CD14-positive monocyte (primary cell): ENCODE measurements at regions not wholly inside any gene's neighbourhood (a gene's known extent, or its start where the extent isn't known, plus 50 kb on each side); places are given as distances from the start of the nearest gene placed in this dataset.

ENCODE experiments used
- DNase-seq, 3 donors: peaks; one replicate each; pipeline ENCODE4 v3.0.0-alpha.2; 2011 to 2022
- H2AFZ ChIP-seq: 2 replicates; pipeline ENCODE4 v1.6.0; 2012; ENCODE audit warnings: mild to moderate bottlenecking, low read depth, low read length, inconsistent platforms; ENCODE audit not compliant: insufficient read depth, poor library complexity, severe bottlenecking
- H3K27ac ChIP-seq, 2 donors: 1 replicate in 1 of 2; 2 replicates in 1 of 2; pipeline ENCODE4 v1.5.1; 2012 to 2013; ENCODE audit warnings: low read length in 2 of 2, control low read depth in 1 of 2, inconsistent platforms in 1 of 2, low read depth in 1 of 2, mild to moderate bottlenecking in 1 of 2
- H3K27me3 ChIP-seq, 2 donors: one replicate each; pipeline versions ENCODE4 v1.6.0 to v1.6.1; 2011 to 2013; ENCODE audit warnings: low read length in 2 of 2; ENCODE audit not compliant: control insufficient read depth in 2 of 2, insufficient read depth in 2 of 2
- H3K36me3 ChIP-seq, 2 donors: replicated peaks in 1 of 2; 1 replicate in 1 of 2; 2 replicates in 1 of 2; pipeline versions ENCODE4 v1.5.1 to v1.6.1; 2012 to 2013; ENCODE audit warnings: low read length in 2 of 2, control low read depth in 1 of 2, inconsistent platforms in 1 of 2, mild to moderate bottlenecking in 1 of 2; ENCODE audit not compliant: insufficient read depth in 2 of 2, control insufficient read depth in 1 of 2
- H3K4me1 ChIP-seq, 2 donors: 1 replicate in 1 of 2; 2 replicates in 1 of 2; pipeline versions ENCODE4 v1.5.1 to v1.6.1; 2012 to 2013; ENCODE audit warnings: low read length in 2 of 2, control low read depth in 1 of 2, inconsistent platforms in 1 of 2, mild to moderate bottlenecking in 1 of 2, moderate library complexity in 1 of 2; ENCODE audit not compliant: insufficient read depth in 2 of 2, control insufficient read depth in 1 of 2
- H3K4me2 ChIP-seq: replicated peaks from 2 replicates; pipeline ENCODE3; 2012; ENCODE audit warnings: low read length, moderate library complexity, mild to moderate bottlenecking; ENCODE audit not compliant: poor library complexity, severe bottlenecking; ENCODE audit errors: extremely low read depth
- H3K4me3 ChIP-seq, 3 experiments: fragments of 200-600 bp in 1 of 3; sonication (generic) in 1 of 3; replicated peaks in 1 of 3; 1 replicate in 2 of 3; 2 replicates in 1 of 3; pipeline ENCODE4 v1.5.1; 2011 to 2013; ENCODE audit warnings: low read length in 3 of 3, mild to moderate bottlenecking in 3 of 3, control low read depth in 2 of 3, low read depth in 2 of 3, inconsistent platforms in 1 of 3, moderate library complexity in 1 of 3
- H3K79me2 ChIP-seq: 2 replicates; pipeline ENCODE4 v1.6.0; 2012; ENCODE audit warnings: mild to moderate bottlenecking, control low read depth, inconsistent platforms, low read length, moderate library complexity; ENCODE audit not compliant: insufficient read depth
- H3K9ac ChIP-seq: 2 replicates; pipeline ENCODE4 v1.6.0; 2017; ENCODE audit warnings: low read length, mild to moderate bottlenecking; ENCODE audit not compliant: insufficient read depth, poor library complexity, severe bottlenecking
- H3K9me3 ChIP-seq, 2 donors: replicated peaks in 1 of 2; 1 replicate in 1 of 2; 2 replicates in 1 of 2; pipeline versions ENCODE4 v1.5.1 to v1.6.1; 2012 to 2013; ENCODE audit warnings: low read length in 2 of 2, control low read depth in 1 of 2; ENCODE audit not compliant: control insufficient read depth in 1 of 2, insufficient read depth in 1 of 2
- H4K20me1 ChIP-seq: 2 replicates; pipeline ENCODE4 v1.6.0; 2012; ENCODE audit warnings: mild to moderate bottlenecking, low read length, control low read depth, moderate library complexity; ENCODE audit not compliant: insufficient read depth
- H3K27ac Mint-ChIP-seq, 7 donors: one replicate each; pipeline ENCODE4 v1.8.0; 2020; ENCODE audit warnings: mild to moderate bottlenecking in 7 of 7, mixed read lengths in 7 of 7, moderate library complexity in 6 of 7, inconsistent platforms in 2 of 7
- H3K27me3 Mint-ChIP-seq, 3 donors: one replicate each; pipeline ENCODE4 v1.8.0; 2021 to 2022; ENCODE audit warnings: low read depth in 3 of 3, mild to moderate bottlenecking in 3 of 3, mixed read lengths in 3 of 3, moderate library complexity in 3 of 3, inconsistent platforms in 1 of 3
- H3K36me3 Mint-ChIP-seq, 2 donors: one replicate each; pipeline ENCODE4 v1.8.0; 2020; ENCODE audit warnings: mixed read lengths in 2 of 2, inconsistent platforms in 1 of 2, mild to moderate bottlenecking in 1 of 2
- H3K4me1 Mint-ChIP-seq: one replicate; pipeline ENCODE4 v1.8.0; 2020; ENCODE audit warnings: mild to moderate bottlenecking, mixed read lengths
- H3K4me3 Mint-ChIP-seq, 2 donors: one replicate each; pipeline ENCODE4 v1.8.0; 2020; ENCODE audit warnings: mild to moderate bottlenecking in 2 of 2, mixed read lengths in 2 of 2, moderate library complexity in 1 of 2
- H3K9me3 Mint-ChIP-seq, 7 donors: one replicate each; pipeline ENCODE4 v1.8.0; 2020 to 2022; ENCODE audit warnings: mixed read lengths in 7 of 7, mild to moderate bottlenecking in 6 of 7, moderate library complexity in 6 of 7, inconsistent platforms in 2 of 7
- CTCF ChIP-seq: fragments of 200-600 bp; IDR thresholded peaks from one replicate; pipeline ENCODE4 v1.8.0; 2022; ENCODE audit warnings: antibody characterized with exemption, mild to moderate bottlenecking
- WGBS: methylation state at CpG from one replicate; pipeline ENCODE4 v1.1.5; 2013; ENCODE audit warnings: missing lambda C conversion rate; ENCODE audit not compliant: insufficient coverage; 5-methylcytosine and 5-hydroxymethylcytosine counted together
- intact Hi-C, 2 donors: fragments of 100-400 bp; cut with micrococcal nuclease; formaldehyde crosslinking; loops; one replicate each; pipeline versions ENCODE4 v1.15.0 to v1.15.1; 2023

- Histone ChIP-seq H3K4me2 (no peak overlapping the region), H3K4me3 (no peak overlapping the region), H4K20me1 (no peaks in the 10 kb centered on the region), H2AFZ (no peak overlapping the region), H3K36me3 (no peaks in the 10 kb centered on the region), H3K9ac (no peak overlapping the region), H3K27me3 (no peaks in the 10 kb centered on the region), H3K79me2 (no peaks in the 10 kb centered on the region), H3K9me3 (no peaks in the 10 kb centered on the region), H3K27ac (no peak overlapping the region), H3K4me1 (no peaks in the 10 kb centered on the region)
- intact Hi-C loops, result no loop called here
- Mint-ChIP-seq H3K9me3 (peaks cover 0 to 3% (median 0%) of the 10 kb centered on the region in 7 donors), H3K27ac (no peak overlapping the region), H3K36me3 (no peaks in the 10 kb centered on the region), H3K4me1 (no peaks in the 10 kb centered on the region), H3K4me3 (no peak overlapping the region), H3K27me3 (peaks cover 0 to 2% (median 1%) of the 10 kb centered on the region in 3 donors)
- no peak for DNase-seq
- TF ChIP-seq CTCF, result no peak
Measured at GRCh38 chr6:142011156-142011555, 121.6 kb upstream of the GJE1 start.

GRCh38 chr6:142009647-142010046, 123.1 kb upstream of the GJE1 start:
- Histone ChIP-seq H4K20me1 (no peaks in the 10 kb centered on the region), H3K9ac (no peak overlapping the region), H3K36me3 (no peaks in the 10 kb centered on the region), H3K4me2 (no peak overlapping the region), H2AFZ (no peak overlapping the region), H3K79me2 (no peaks in the 10 kb centered on the region), H3K27ac (no peak overlapping the region), H3K4me3 (no peak overlapping the region), H3K9me3 (no peaks in the 10 kb centered on the region), H3K27me3 (no peaks in the 10 kb centered on the region), H3K4me1 (no peaks in the 10 kb centered on the region)
- DNase-seq, result no peak
- no peak for TF ChIP-seq CTCF
- Mint-ChIP-seq H3K4me3 (no peak overlapping the region), H3K36me3 (no peaks in the 10 kb centered on the region), H3K4me1 (no peaks in the 10 kb centered on the region), H3K27me3 (no peaks in the 10 kb centered on the region), H3K27ac (no peak overlapping the region), H3K9me3 (peaks cover 0 to 3% (median 0%) of the 10 kb centered on the region in 7 donors)
- intact Hi-C loops, result no loop called here
- WGBS, result 100% methylated on average over 1 of the region's 2 CpGs
